ENCODE measurements at regions not wholly inside any gene's neighbourhood (a gene's known extent, or its start where the extent isn't known, plus 50 kb on each side); places are given as distances from the start of the nearest gene placed in this dataset.

DNA sequence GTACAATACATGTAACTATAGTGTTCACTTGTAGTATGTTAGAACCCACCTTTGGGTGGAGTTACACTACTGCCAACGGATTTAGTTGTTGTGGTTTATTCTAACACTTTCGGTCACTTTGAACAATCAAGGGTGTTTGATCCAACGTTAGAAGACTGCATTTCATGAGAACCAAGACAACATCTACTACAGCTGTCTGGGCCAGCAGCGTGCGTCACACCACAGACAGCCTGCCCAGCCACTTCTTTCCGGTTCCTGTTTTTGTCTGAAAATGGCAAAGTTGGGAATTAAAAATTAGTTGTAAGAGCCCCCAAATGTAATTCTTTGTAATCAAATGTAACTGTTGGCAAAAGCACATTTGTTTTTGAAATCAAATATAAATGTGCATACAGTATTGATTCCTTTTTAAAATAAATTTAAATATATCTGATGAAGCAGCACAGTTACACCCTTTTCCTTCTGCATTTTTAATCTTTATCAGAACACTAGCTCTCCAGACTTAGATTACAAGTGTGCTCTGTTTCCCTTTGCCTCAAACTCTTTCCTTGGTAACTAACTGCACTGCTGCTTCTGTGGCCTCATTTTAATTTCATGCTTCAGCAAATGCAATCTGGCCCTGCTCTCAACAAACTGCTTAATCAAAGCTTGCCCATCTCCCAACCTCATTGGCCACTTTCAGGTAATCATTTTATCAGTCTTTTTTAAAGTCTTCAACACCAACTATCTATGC, 86.6 kb upstream of the DPH5 start:
- H3K4me3 ChIP-seq (ENCODE audit: control insufficient read depth, low read depth, low read length), result no peak overlapping the region
- DNase-seq (ENCODE audit: low read depth), result no peak
- TF ChIP-seq, protein P1, sequence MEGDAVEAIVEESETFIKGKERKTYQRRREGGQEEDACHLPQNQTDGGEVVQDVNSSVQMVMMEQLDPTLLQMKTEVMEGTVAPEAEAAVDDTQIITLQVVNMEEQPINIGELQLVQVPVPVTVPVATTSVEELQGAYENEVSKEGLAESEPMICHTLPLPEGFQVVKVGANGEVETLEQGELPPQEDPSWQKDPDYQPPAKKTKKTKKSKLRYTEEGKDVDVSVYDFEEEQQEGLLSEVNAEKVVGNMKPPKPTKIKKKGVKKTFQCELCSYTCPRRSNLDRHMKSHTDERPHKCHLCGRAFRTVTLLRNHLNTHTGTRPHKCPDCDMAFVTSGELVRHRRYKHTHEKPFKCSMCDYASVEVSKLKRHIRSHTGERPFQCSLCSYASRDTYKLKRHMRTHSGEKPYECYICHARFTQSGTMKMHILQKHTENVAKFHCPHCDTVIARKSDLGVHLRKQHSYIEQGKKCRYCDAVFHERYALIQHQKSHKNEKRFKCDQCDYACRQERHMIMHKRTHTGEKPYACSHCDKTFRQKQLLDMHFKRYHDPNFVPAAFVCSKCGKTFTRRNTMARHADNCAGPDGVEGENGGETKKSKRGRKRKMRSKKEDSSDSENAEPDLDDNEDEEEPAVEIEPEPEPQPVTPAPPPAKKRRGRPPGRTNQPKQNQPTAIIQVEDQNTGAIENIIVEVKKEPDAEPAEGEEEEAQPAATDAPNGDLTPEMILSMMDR (conservative IDR thresholded peaks at IDR 0.05; ENCODE audit: control insufficient read depth, insufficient read depth, low read depth, low read length), result no peak

DNA sequence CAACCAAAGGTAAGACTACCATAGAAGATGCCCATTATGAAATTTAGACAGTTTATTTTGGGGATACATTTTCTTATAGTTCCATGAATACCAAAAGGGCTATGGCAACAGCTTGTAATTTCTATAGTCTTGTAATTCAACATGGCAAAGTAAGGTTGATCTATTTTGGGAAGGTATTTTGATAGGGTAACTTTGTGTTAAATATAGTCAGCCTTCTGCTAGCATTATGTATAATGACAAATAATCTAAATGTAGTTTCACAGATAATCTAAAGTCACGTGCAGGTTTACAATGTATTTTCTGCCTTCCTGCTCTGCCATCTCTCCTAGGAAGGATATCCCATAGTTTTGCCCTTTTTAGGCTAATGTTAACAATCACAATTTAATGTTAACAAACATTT, 85.9 kb upstream of the DPH5 start:
- DNase-seq (ENCODE audit: low read depth), result no peak
- H3K4me3 ChIP-seq (ENCODE audit: control insufficient read depth, low read depth, low read length), result no peak overlapping the region
- TF ChIP-seq, protein P1 (conservative IDR thresholded peaks at IDR 0.05; ENCODE audit: control insufficient read depth, insufficient read depth, low read depth, low read length), result no peak

DNA sequence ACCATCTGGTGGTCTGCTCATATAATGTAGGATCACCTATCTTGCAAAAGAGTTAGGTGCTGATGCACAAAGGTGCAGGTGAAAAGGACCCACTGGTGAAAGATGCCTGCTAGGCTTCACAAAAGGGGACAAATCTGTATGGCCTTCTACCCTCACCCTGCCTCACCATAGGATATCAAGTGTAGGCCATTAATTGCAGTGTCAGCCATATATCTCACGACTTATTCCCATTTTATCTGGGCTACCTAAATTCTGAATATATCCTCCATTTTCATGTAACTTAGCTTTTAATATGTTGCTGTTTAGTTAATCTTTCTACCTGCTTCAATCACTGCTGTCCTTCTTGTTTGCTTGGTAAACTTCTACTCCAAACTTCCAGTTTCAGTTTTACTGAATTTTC, 84.2 kb upstream of the DPH5 start:
- no peak overlapping the region for H3K4me3 ChIP-seq (ENCODE audit: control insufficient read depth, low read depth, low read length)
- TF ChIP-seq, protein P1 (conservative IDR thresholded peaks at IDR 0.05; ENCODE audit: control insufficient read depth, insufficient read depth, low read depth, low read length), result no peak
- DNase-seq (ENCODE audit: low read depth), result no peak

DNA sequence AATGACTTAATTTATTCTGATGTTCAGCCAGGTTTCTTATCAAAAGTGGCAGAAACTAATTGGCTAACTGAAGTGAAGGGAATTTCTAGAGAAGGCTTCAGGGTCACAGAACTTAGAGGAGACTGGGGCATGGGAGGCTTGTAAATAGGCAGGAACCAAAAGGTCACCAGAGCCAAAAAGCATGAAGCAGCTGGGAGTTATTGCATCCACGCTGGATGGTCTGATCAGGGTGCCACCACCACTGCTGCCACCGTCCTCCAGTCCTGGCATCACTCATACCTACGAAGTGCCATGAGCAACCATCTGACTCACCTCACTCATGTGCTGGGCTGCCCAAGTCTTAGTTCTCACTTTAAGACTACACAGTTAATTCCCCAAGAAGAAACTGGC, 82.5 kb upstream of the DPH5 start:
- no peak overlapping the region for H3K4me3 ChIP-seq (ENCODE audit: control insufficient read depth, low read depth, low read length)
- DNase-seq (ENCODE audit: low read depth), result no peak
- TF ChIP-seq, protein P1 (conservative IDR thresholded peaks at IDR 0.05; ENCODE audit: control insufficient read depth, insufficient read depth, low read depth, low read length), result no peak

DNA sequence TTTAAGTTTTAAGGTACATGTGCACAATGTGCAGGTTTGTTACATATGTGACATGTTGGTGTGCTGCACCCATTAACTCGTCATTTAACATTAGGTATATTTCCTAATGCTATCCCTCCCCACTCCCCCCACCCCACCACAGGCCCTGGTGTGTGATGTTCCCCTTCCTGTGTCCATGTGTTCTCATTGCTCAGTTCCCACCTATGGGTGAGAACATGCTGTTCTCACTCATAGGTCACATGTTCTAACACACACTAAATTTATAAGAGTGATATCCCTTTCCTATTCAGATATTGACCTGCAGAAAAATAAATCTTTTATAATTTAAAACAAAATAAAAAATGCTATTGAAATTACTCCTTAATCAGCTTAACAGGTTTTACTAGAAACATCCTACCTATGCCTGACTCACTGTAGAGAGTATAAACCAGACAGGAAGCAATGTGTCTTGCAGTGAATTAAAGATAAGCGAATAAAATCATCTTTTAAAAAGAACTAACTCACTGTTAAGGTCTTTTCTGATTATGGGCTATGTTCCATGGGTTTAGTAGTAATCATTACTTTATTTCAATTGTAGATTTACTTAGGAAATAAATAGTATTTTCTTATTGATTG, 82.0 kb upstream of the DPH5 start:
- TF ChIP-seq, protein P1 (conservative IDR thresholded peaks at IDR 0.05; ENCODE audit: control insufficient read depth, insufficient read depth, low read depth, low read length), result no peak
- no peak overlapping the region for H3K4me3 ChIP-seq (ENCODE audit: control insufficient read depth, low read depth, low read length)
- no peak for DNase-seq (ENCODE audit: low read depth)

DNA sequence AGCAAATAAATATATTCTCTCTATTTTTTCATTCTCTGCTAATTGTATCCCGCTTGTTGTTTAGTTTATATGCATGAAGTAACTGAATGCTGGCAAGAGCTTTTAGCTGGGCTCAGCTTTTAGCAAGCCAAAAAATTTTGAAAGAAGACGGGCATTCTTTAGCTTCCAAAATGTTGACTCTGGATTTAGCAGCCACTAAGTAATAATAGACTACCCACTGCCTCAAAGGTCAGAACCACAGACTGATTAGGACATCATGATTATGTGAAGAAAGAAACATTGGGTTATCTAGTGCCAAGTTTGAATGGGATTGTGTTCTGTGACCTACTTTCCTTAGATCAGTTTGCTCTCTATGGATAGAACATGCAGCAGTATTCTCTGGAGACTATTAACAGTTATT, 80.3 kb upstream of the DPH5 start:
- TF ChIP-seq, protein P1 (conservative IDR thresholded peaks at IDR 0.05; ENCODE audit: control insufficient read depth, insufficient read depth, low read depth, low read length), result no peak
- peak; percentile 37 for DNase-seq (ENCODE audit: low read depth)

More for the DNA sequence above, 80.3 kb upstream of the DPH5 start:
- H3K4me3 ChIP-seq (ENCODE audit: control insufficient read depth, low read depth, low read length), result no peak overlapping the region
